ENCODE measurements at regions not wholly inside any gene's neighbourhood (a gene's known extent, or its start where the extent isn't known, plus 50 kb on each side); places are given as distances from the start of the nearest gene placed in this dataset.

DNA sequence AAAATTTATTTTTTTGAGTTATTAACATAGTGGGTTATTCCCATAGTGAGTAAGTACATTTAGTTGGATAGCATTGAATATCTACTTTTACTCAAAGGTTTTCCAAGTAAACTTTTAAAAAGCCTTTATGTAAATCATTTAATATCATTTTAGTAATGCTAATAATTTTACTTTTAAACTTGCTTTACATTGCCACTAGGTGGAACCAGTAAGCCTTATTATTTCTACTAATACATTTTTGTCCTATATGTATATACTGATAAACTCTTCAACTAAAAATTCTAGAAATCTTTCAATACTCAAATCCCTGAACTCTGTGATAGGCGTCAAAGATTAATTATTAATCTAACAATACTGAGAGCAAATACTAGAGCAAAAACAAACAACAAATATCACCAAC lies 1709.2 kb upstream of the PCDH20 start:
- TF ChIP-seq, protein P1, sequence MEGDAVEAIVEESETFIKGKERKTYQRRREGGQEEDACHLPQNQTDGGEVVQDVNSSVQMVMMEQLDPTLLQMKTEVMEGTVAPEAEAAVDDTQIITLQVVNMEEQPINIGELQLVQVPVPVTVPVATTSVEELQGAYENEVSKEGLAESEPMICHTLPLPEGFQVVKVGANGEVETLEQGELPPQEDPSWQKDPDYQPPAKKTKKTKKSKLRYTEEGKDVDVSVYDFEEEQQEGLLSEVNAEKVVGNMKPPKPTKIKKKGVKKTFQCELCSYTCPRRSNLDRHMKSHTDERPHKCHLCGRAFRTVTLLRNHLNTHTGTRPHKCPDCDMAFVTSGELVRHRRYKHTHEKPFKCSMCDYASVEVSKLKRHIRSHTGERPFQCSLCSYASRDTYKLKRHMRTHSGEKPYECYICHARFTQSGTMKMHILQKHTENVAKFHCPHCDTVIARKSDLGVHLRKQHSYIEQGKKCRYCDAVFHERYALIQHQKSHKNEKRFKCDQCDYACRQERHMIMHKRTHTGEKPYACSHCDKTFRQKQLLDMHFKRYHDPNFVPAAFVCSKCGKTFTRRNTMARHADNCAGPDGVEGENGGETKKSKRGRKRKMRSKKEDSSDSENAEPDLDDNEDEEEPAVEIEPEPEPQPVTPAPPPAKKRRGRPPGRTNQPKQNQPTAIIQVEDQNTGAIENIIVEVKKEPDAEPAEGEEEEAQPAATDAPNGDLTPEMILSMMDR (IDR thresholded peaks at IDR 0.05 in 2 of 3, conservative IDR thresholded peaks at IDR 0.05 in 1 of 3; ENCODE audit: borderline replicate concordance in 1 of 3, insufficient read depth in 1 of 3, low read depth in 2 of 3, low read length in 2 of 3), result peak; percentile 16 to 54 (median 23); a peak in 5 of 6 replicates
- TF ChIP-seq, protein P2, sequence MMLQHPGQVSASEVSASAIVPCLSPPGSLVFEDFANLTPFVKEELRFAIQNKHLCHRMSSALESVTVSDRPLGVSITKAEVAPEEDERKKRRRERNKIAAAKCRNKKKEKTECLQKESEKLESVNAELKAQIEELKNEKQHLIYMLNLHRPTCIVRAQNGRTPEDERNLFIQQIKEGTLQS (IDR thresholded peaks at IDR 0.05), result no peak
- TF ChIP-seq POLR2A (IDR thresholded peaks at IDR 0.05; ENCODE audit: borderline replicate concordance, extremely low read depth, insufficient read depth, insufficient read length), result no peak
- no peak for TF ChIP-seq CEBPB (IDR thresholded peaks at IDR 0.05; ENCODE audit: low read depth)
- TF ChIP-seq RAD21 (IDR thresholded peaks at IDR 0.05; ENCODE audit: low read depth), result peak; percentile 52

Data from HCT116 (cell line).